ENCODE measurements at regions not wholly inside any gene's neighbourhood (a gene's known extent, or its start where the extent isn't known, plus 50 kb on each side); places are given as distances from the start of the nearest gene placed in this dataset.

- TF ChIP-seq CTCF (IDR thresholded peaks at IDR 0.05; ENCODE audit: insufficient read depth, low read depth, low read length) = no peak
- DNase-seq (ENCODE audit: low read depth) = no peak
Measured at GRCh38 chr1:99464738-99465137, 181.2 kb upstream of the PALMD start.

GRCh38 chr1:99465176-99465900, 180.6 kb upstream of the PALMD start:
- peak; percentile 89 for DNase-seq (ENCODE audit: low read depth)
- H3K4me3 ChIP-seq (ENCODE audit: low read depth, low read length) = no peak overlapping the region
- TF ChIP-seq CTCF (IDR thresholded peaks at IDR 0.05; ENCODE audit: insufficient read depth, low read depth, low read length) = peak; percentile 11

More at GRCh38 chr1:99464738-99465137, 181.2 kb upstream of the PALMD start:
- H3K4me3 ChIP-seq (ENCODE audit: low read depth, low read length) = no peak overlapping the region

GRCh38 chr1:99467645-99468044, 178.3 kb upstream of the PALMD start:
- no peak for TF ChIP-seq CTCF (IDR thresholded peaks at IDR 0.05; ENCODE audit: insufficient read depth, low read depth, low read length)
- no peak for DNase-seq (ENCODE audit: low read depth)
- no peak overlapping the region for H3K4me3 ChIP-seq (ENCODE audit: low read depth, low read length)

GRCh38 chr1:99469550-99469971, 176.4 kb upstream of the PALMD start:
- DNase-seq (ENCODE audit: low read depth) = no peak
- no peak overlapping the region for H3K4me3 ChIP-seq (ENCODE audit: low read depth, low read length)
- TF ChIP-seq CTCF (IDR thresholded peaks at IDR 0.05; ENCODE audit: insufficient read depth, low read depth, low read length) = no peak

GRCh38 chr1:99472893-99473292, 173.0 kb upstream of the PALMD start:
- TF ChIP-seq CTCF (IDR thresholded peaks at IDR 0.05; ENCODE audit: insufficient read depth, low read depth, low read length) = no peak

GRCh38 chr1:99474350-99474893, 171.5 kb upstream of the PALMD start:
- no peak overlapping the region for H3K4me3 ChIP-seq (ENCODE audit: low read depth, low read length)
- no peak for TF ChIP-seq CTCF (IDR thresholded peaks at IDR 0.05; ENCODE audit: insufficient read depth, low read depth, low read length)
- no peak for DNase-seq (ENCODE audit: low read depth)

More at GRCh38 chr1:99472893-99473292, 173.0 kb upstream of the PALMD start:
- DNase-seq (ENCODE audit: low read depth) = peak; percentile 40
- no peak overlapping the region for H3K4me3 ChIP-seq (ENCODE audit: low read depth, low read length)

Measured in fibroblast of villous mesenchyme (primary cell).